GM23248 (cell line): ENCODE measurements at regions not wholly inside any gene's neighbourhood (a gene's known extent, or its start where the extent isn't known, plus 50 kb on each side); places are given as distances from the start of the nearest gene placed in this dataset.

ENCODE experiments used
- DNase-seq: peaks from one replicate; pipeline ENCODE4 v3.0.0-alpha.2; 2015
- H2AFZ ChIP-seq: fragments of 200-600 bp; sonication (generic); 2 replicates; pipeline ENCODE4 v1.6.1; 2016; ENCODE audit warnings: antibody characterized with exemption
- H3F3A ChIP-seq: fragments of 200-600 bp; sonication (generic); 2 replicates; pipeline ENCODE4 v1.6.1; 2016; ENCODE audit warnings: mild to moderate bottlenecking, antibody characterized with exemption, mixed run types; ENCODE audit not compliant: insufficient read depth
- H3K27ac ChIP-seq: fragments of 200-600 bp; sonication (generic); 2 replicates; pipeline ENCODE4 v1.5.1; 2016; ENCODE audit warnings: mild to moderate bottlenecking
- H3K27me3 ChIP-seq: fragments of 200-600 bp; sonication (generic); replicated peaks from 2 replicates; pipeline ENCODE4 v1.6.1; 2016; ENCODE audit warnings: mild to moderate bottlenecking; ENCODE audit not compliant: insufficient read depth
- H3K36me3 ChIP-seq: fragments of 200-600 bp; sonication (generic); 2 replicates; pipeline ENCODE4 v1.6.1; 2016; ENCODE audit warnings: low read depth, mild to moderate bottlenecking
- H3K4me1 ChIP-seq: fragments of 200-600 bp; sonication (generic); 2 replicates; pipeline ENCODE4 v1.6.1; 2016; ENCODE audit warnings: mild to moderate bottlenecking; ENCODE audit not compliant: insufficient read depth
- H3K4me2 ChIP-seq: fragments of 200-600 bp; sonication (generic); one replicate; pipeline ENCODE4 v1.6.1; 2016; ENCODE audit warnings: mild to moderate bottlenecking; ENCODE audit not compliant: unreplicated experiment
- H3K4me3 ChIP-seq: fragments of 200-600 bp; sonication (generic); 2 replicates; pipeline ENCODE4 v1.5.1; 2016; ENCODE audit warnings: mild to moderate bottlenecking
- H3K79me2 ChIP-seq: fragments of 200-600 bp; sonication (generic); 2 replicates; pipeline ENCODE4 v1.6.1; 2016; ENCODE audit warnings: mild to moderate bottlenecking; ENCODE audit not compliant: insufficient read depth
- H3K9ac ChIP-seq: fragments of 200-600 bp; sonication (generic); 2 replicates; pipeline ENCODE4 v1.6.1; 2016; ENCODE audit warnings: mild to moderate bottlenecking
- H3K9me2 ChIP-seq: fragments of 200-600 bp; sonication (generic); 2 replicates; pipeline ENCODE4 v1.6.1; 2016; ENCODE audit warnings: mixed run types, mild to moderate bottlenecking, moderate library complexity; ENCODE audit not compliant: insufficient read depth
- H3K9me3 ChIP-seq: fragments of 200-600 bp; sonication (generic); one replicate; pipeline ENCODE4 v1.6.1; 2017; ENCODE audit warnings: low read depth
- H4K20me1 ChIP-seq: fragments of 200-600 bp; sonication (generic); 2 replicates; pipeline ENCODE4 v1.6.0; 2016; ENCODE audit not compliant: insufficient read depth
- EZH2 ChIP-seq: fragments of 200-600 bp; sonication (generic); IDR thresholded peaks from 2 replicates; pipeline ENCODE4 v1.6.1; 2018; ENCODE audit warnings: antibody characterized with exemption, mild to moderate bottlenecking; ENCODE audit not compliant: insufficient read depth, poor library complexity, severe bottlenecking
- EZH2phosphoT487 ChIP-seq: fragments of 200-600 bp; sonication (generic); IDR thresholded peaks from 2 replicates; pipeline ENCODE4 v1.6.1; 2018; ENCODE audit warnings: antibody characterized with exemption, moderate library complexity, mild to moderate bottlenecking, low read depth; ENCODE audit not compliant: insufficient read depth
- WGBS, 2 experiments: methylation state at CpG; one replicate each; pipeline ENCODE4 v1.1.6; 2015 to 2017; ENCODE audit warnings: low lambda C conversion rate in 2 of 2, low coverage in 1 of 2; ENCODE audit errors: missing lambda C conversion rate in 2 of 2; 5-methylcytosine and 5-hydroxymethylcytosine counted together
- in situ Hi-C: fragments of 300-500 bp; cut with MboI; formaldehyde crosslinking; loops from 2 replicates; pipeline ENCODE4 v1.15.0; 2020

GRCh38 chr5:152226191-152226590 lies 178.9 kb downstream of the NMUR2 start:
- TF ChIP-seq EZH2 (no peak), EZH2phosphoT487 (no peak)
- Histone ChIP-seq H4K20me1 (no peaks in the 10 kb centered on the region), H3K4me1 (no peaks in the 10 kb centered on the region), H3K27me3 (no peaks in the 10 kb centered on the region), H3K36me3 (no peaks in the 10 kb centered on the region), H3F3A (no peaks in the 10 kb centered on the region), H3K9me2 (no peaks in the 10 kb centered on the region), H3K9ac (no peak overlapping the region), H3K79me2 (no peaks in the 10 kb centered on the region), H3K4me3 (no peak overlapping the region), H3K9me3 (no peaks in the 10 kb centered on the region), H2AFZ (no peak overlapping the region), H3K4me2 (no peak overlapping the region), H3K27ac (no peak overlapping the region)
- in situ Hi-C loops = no loop called here
- DNase-seq = no peak
- 18 to 24% methylated on average over 6 to 7 of the region's 7 CpGs for WGBS, 2 experiments

- Histone ChIP-seq H3K36me3 (no peaks in the 10 kb centered on the region), H2AFZ (no peak overlapping the region), H3K27me3 (no peaks in the 10 kb centered on the region), H3K9me2 (no peaks in the 10 kb centered on the region), H3K4me3 (no peak overlapping the region), H4K20me1 (no peaks in the 10 kb centered on the region), H3K9me3 (no peaks in the 10 kb centered on the region), H3K4me2 (no peak overlapping the region), H3K79me2 (no peaks in the 10 kb centered on the region), H3K4me1 (no peaks in the 10 kb centered on the region), H3K27ac (no peak overlapping the region), H3F3A (no peaks in the 10 kb centered on the region), H3K9ac (no peak overlapping the region)
- no peak for DNase-seq
- in situ Hi-C loops = no loop called here
- WGBS, 2 experiments = 11 to 13% methylated on average over 5 of the region's 5 CpGs
- TF ChIP-seq EZH2phosphoT487 = no peak
These were observed 183.1 kb downstream of the NMUR2 start for GRCh38 chr5:152221721-152222629.

GRCh38 chr5:152218694-152219093 lies 186.4 kb downstream of the NMUR2 start:
- Histone ChIP-seq H4K20me1 (no peaks in the 10 kb centered on the region), H2AFZ (no peak overlapping the region), H3K27me3 (no peaks in the 10 kb centered on the region), H3F3A (no peaks in the 10 kb centered on the region), H3K4me3 (no peak overlapping the region), H3K36me3 (no peaks in the 10 kb centered on the region), H3K9ac (no peak overlapping the region), H3K9me3 (no peaks in the 10 kb centered on the region), H3K79me2 (no peaks in the 10 kb centered on the region), H3K9me2 (no peaks in the 10 kb centered on the region), H3K27ac (no peak overlapping the region), H3K4me1 (no peaks in the 10 kb centered on the region), H3K4me2 (no peak overlapping the region)
- DNase-seq = no peak
- WGBS, 2 experiments = 15 to 24% methylated on average over 3 of the region's 3 CpGs
- in situ Hi-C loops = no loop called here
- TF ChIP-seq EZH2phosphoT487 (no peak), EZH2 (no peak)

- in situ Hi-C loops = no loop called here
- Histone ChIP-seq H4K20me1 (no peaks in the 10 kb centered on the region), H3K9me2 (no peaks in the 10 kb centered on the region), H3K79me2 (no peaks in the 10 kb centered on the region), H3K27ac (no peak overlapping the region), H3K4me1 (no peaks in the 10 kb centered on the region), H3K9ac (no peak overlapping the region), H3K4me2 (no peak overlapping the region), H3K4me3 (no peak overlapping the region), H3K36me3 (no peaks in the 10 kb centered on the region), H3K9me3 (no peaks in the 10 kb centered on the region), H3K27me3 (no peaks in the 10 kb centered on the region), H3F3A (no peaks in the 10 kb centered on the region), H2AFZ (no peak overlapping the region)
- TF ChIP-seq EZH2 = no peak
- no peak for TF ChIP-seq EZH2phosphoT487
- 0% methylated on average over 1 of the region's 1 CpG for whole genome bisulfite sequencing, 2 experiments
- no peak for DNase-seq
These were observed 199.3 kb downstream of the NMUR2 start for GRCh38 chr5:152205804-152206203.
